ENCODE measurements at regions not wholly inside any gene's neighbourhood (a gene's known extent, or its start where the extent isn't known, plus 50 kb on each side); places are given as distances from the start of the nearest gene placed in this dataset.

GRCh38 chr10:91159254-91159783, 61.1 kb upstream of the PCGF5 start:
- Histone ChIP-seq H3K4me1 (peaks cover 0 to 17% (median 10%) of the 10 kb centered on the region in 12 donors), H3K36me3 (no peaks in the 10 kb centered on the region), H3K27ac (no peak overlapping the region), H3K27me3 (no peaks in the 10 kb centered on the region), H3K9me3 (no peaks in the 10 kb centered on the region), H3K4me3 (no peak overlapping the region)
- intact Hi-C loops (cut with DNase I): loop anchor here in 3 of 10 donors (5.0 to 10.0 kb wide), 4 partner anchors 53 to 65 kb away; partner anchors contain the start of gene PCGF5 (in 1 of the 3)
- DNase-seq (no peak), ATAC-seq (no peak)
- TF ChIP-seq CTCF (IDR thresholded peaks at IDR 0.05): no peak
- TF ChIP-seq POLR2A (IDR thresholded peaks at IDR 0.05): no peak
- 82 to 91% (median 83%) methylated on average over 2 of the region's 2 CpGs for WGBS, 4 donors

GRCh38 chr10:91162050-91162494, 58.4 kb upstream of the PCGF5 start:
- Histone ChIP-seq H3K4me1 (peaks cover 0 to 41% (median 18%) of the 10 kb centered on the region in 12 donors), H3K9me3 (no peaks in the 10 kb centered on the region), H3K27me3 (no peaks in the 10 kb centered on the region), H3K4me3 (peak overlapping the region; percentile 37 to 98 (median 91)), H3K27ac (peak overlapping the region; percentile 84 to 99 (median 94)), H3K36me3 (no peaks in the 10 kb centered on the region)
- intact Hi-C loops (cut with DNase I): loop anchor here in 8 of 10 donors (1.0 to 10.0 kb wide), 10 partner anchors 59 to 247 kb away; partner anchors contain the start of genes PCGF5 (in 7 of the 8) and ANKRD1 (in 1 of the 8)
- TF ChIP-seq POLR2A (IDR thresholded peaks at IDR 0.05): no peak
- TF ChIP-seq CTCF (IDR thresholded peaks at IDR 0.05): no peak
- 8 to 14% (median 11%) methylated on average over 13 of the region's 13 CpGs for WGBS, 4 donors
- DNase-seq (peak in 1 of 5 donors; percentile 25), ATAC-seq (peak; percentile 13 to 27 (median 22))

GRCh38 chr10:91162495-91163268, 57.8 kb upstream of the PCGF5 start:
- H3K36me3 ChIP-seq: no peaks in the 10 kb centered on the region
- peak overlapping the region; percentile 92 to 99 (median 96) for H3K27ac ChIP-seq
- H3K27me3 ChIP-seq: no peaks in the 10 kb centered on the region
- intact Hi-C loops (cut with DNase I): loop anchor here in 9 of 10 donors (1.0 to 10.0 kb wide), 11 partner anchors 58 to 248 kb away; partner anchors contain the start of genes PCGF5 (in 8 of the 9) and ANKRD1 (in 1 of the 9)
- ATAC-seq (peak; percentile 80 to 87 (median 82)), DNase-seq (peak; percentile 79 to 89 (median 86))
- peaks cover 0 to 41% (median 18%) of the 10 kb centered on the region in 12 donors for H3K4me1 ChIP-seq
- TF ChIP-seq POLR2A (IDR thresholded peaks at IDR 0.05) (peak in 1 of 2 donors; percentile 82), CTCF (IDR thresholded peaks at IDR 0.05) (no peak)
- peak overlapping the region; percentile 58 to 98 (median 93) for H3K4me3 ChIP-seq
- 0 to 1% (median 0%) methylated on average over 12 to 110 of the region's 110 CpGs for WGBS, 4 donors
- no peaks in the 10 kb centered on the region for H3K9me3 ChIP-seq
